Activated T-cell treated with anti-CD3 and anti-CD28 coated beads, Interleukin-2, amount 50 U/mL, for 72 hours (primary cell): ENCODE measurements at regions not wholly inside any gene's neighbourhood (a gene's known extent, or its start where the extent isn't known, plus 50 kb on each side); places are given as distances from the start of the nearest gene placed in this dataset.
"Not testable (repeated sequence)": the region's sequence is repeated elsewhere in the genome, so short reads cannot be mapped to it uniquely, and the experiment has no call there.

Experiments used
- ATAC-seq, 2 donors: fragments of 150-1000 bp; cut with Tn5 transposase; replicated peaks in 1 of 2; 2 replicates each; pipeline ENCODE4 v1.10.0; 2021; ENCODE audit warnings: moderate library complexity in 2 of 2, mild to moderate bottlenecking in 1 of 2
- DNase-seq, 2 donors: peaks; one replicate each; pipeline ENCODE4 v3.0.0; 2021 to 2022; ENCODE audit warnings: mixed read lengths in 1 of 2
- H3K27ac Mint-ChIP-seq: one replicate; pipeline ENCODE4 v1.8.0; 2022; ENCODE audit warnings: mild to moderate bottlenecking, moderate library complexity, mixed read lengths
- H3K27me3 Mint-ChIP-seq: one replicate; pipeline ENCODE4 v1.8.0; 2022; ENCODE audit warnings: low read depth, mixed read lengths
- H3K36me3 Mint-ChIP-seq, 2 donors: one replicate each; pipeline ENCODE4 v1.8.0; 2022; ENCODE audit warnings: mixed read lengths in 2 of 2, mild to moderate bottlenecking in 1 of 2; ENCODE audit not compliant: insufficient read depth in 2 of 2
- H3K4me1 Mint-ChIP-seq: one replicate; pipeline ENCODE4 v1.8.0; 2022; ENCODE audit warnings: low read depth, mixed read lengths
- H3K4me3 Mint-ChIP-seq, 2 donors: one replicate each; pipeline ENCODE4 v1.8.0; 2022; ENCODE audit warnings: mild to moderate bottlenecking in 2 of 2, mixed read lengths in 2 of 2, moderate library complexity in 2 of 2
- H3K9me3 Mint-ChIP-seq, 2 donors: one replicate each; pipeline ENCODE4 v1.8.0; 2022; ENCODE audit warnings: mixed read lengths in 2 of 2

DNA sequence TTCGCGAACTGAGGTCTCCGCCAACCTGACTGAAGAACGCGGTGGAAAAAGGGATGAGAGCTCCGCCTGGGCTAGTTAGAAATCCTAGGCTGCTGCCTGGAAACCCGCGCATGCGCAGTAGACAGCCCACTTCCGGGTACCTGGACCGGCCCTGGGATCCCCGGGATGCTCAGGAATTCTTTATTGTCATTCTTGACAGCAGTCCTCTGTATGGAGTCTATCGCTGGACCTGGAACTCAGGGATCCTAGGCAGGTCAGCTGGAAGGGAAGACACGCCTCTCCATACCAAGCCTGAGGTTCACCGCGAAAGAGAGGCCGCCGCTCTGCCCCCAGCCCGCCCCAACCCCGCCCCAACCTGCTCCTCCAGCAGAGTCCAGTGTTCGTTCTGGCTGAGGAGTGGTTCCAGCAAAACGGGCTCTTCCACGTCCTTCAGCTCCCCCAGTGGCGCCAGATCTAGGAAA, 1379.2 kb upstream of the DEFB115 start:
- no peaks in the 10 kb centered on the region for H3K27me3 Mint-ChIP-seq
- no peak overlapping the region for H3K27ac Mint-ChIP-seq

GRCh38 chr20:29878777-29879442, 1378.6 kb upstream of the DEFB115 start:
- H3K27me3 Mint-ChIP-seq, result no peaks in the 10 kb centered on the region
- H3K9me3 Mint-ChIP-seq, result peaks cover 16 to 21% of the 10 kb centered on the region in 2 donors
- H3K36me3 Mint-ChIP-seq, result peaks cover 16 to 26% of the 10 kb centered on the region in 2 donors
- H3K4me1 Mint-ChIP-seq, result no peaks in the 10 kb centered on the region
- ATAC-seq, result peak; percentile 26 to 37
- no peak overlapping the region for H3K27ac Mint-ChIP-seq
- no peak overlapping the region for H3K4me3 Mint-ChIP-seq
- peak in 1 of 2 donors; percentile 5 for DNase-seq

More for the DNA sequence above, 1379.2 kb upstream of the DEFB115 start:
- peak in 1 of 2 donors; percentile 35 for ATAC-seq
- H3K4me3 Mint-ChIP-seq, result peak overlapping the region in 1 of 2 donors; percentile 9
- no peak for DNase-seq
- peaks cover 16 to 28% of the 10 kb centered on the region in 2 donors for H3K36me3 Mint-ChIP-seq
- H3K4me1 Mint-ChIP-seq, result no peaks in the 10 kb centered on the region
- H3K9me3 Mint-ChIP-seq, result peaks cover 14 to 19% of the 10 kb centered on the region in 2 donors

DNA sequence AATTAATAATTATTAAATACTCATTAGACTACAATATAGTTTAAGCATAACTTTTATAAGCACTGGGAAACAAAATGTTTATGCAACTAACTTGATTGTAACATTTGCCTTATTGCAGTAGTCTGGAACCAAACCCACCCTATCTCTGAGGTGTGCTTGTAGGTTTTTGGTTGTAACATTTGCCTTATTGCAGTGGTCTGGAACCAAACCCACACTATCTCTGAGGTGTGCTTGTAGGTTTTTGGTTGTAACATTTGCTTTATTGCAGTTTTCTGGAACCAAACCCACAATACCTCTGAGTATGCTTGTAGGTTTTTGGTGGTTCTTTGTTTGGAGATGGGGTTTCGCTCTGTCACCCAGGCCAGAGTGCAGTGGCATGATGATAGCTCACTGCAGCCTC, 1376.4 kb upstream of the DEFB115 start:
- H3K4me3 Mint-ChIP-seq, DNase-seq, H3K4me1 Mint-ChIP-seq, H3K27ac Mint-ChIP-seq, ATAC-seq, H3K27me3 Mint-ChIP-seq: not testable (repeated sequence)
- Mint-ChIP-seq H3K9me3 (peaks cover 22 to 23% of the 10 kb centered on the region in 2 donors), H3K36me3 (peaks cover 16 to 26% of the 10 kb centered on the region in 2 donors)

DNA sequence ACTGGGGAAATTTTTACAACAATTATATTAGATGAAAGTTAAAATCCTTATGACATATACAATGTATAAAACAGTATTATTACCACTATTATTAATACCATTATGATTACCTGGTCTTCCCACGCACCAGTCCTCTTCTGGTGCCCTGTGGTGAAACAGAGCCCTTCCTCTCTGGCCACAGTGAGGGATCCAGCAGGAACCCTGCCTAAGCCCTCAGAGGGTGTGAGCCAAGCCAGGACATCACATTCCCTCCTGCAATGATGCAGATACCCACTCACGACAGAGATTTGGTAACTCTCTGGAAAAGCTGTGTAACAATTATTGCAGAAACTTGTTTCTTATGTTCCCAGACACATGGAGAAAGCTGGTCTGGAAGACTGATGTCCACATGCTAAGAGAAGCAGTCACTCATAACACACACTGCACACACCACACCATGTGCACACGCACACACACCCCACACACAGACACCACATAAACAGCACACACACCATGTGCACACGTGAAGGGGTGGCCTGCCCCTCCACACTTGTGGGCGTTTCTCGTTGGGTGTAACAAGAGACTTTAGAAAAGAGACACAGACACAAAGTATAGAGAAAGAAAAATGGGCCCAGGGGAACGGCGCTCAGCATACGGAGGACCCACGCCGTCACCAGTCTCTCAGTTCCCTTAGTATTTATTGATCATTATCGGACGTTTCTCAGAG, 1373.8 kb upstream of the DEFB115 start:
- not testable (repeated sequence) for H3K4me3 Mint-ChIP-seq, H3K27ac Mint-ChIP-seq, ATAC-seq, H3K27me3 Mint-ChIP-seq, DNase-seq, H3K4me1 Mint-ChIP-seq
- H3K36me3 Mint-ChIP-seq, result peaks cover 9 to 22% of the 10 kb centered on the region in 2 donors
- peaks cover 28 to 32% of the 10 kb centered on the region in 2 donors for H3K9me3 Mint-ChIP-seq

DNA sequence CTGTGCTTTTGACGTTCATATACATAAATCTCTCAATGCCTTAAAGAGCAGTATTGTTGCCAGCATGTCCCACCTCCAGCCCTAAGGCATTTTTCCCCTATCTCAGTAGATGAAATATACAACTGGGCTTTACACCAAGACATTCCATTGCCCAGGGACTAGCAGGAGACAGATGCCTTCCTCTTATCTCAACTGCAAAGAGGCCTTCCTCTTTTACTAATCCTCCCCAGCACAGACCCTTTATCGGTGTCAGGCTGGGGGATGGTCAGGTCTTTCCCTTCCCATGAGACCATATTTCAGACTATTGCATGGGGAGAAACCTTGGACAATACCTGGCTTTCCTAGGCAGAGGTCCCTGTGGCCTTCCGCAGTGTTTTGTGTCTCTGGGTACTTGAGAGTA, 1373.1 kb upstream of the DEFB115 start:
- H3K27me3 Mint-ChIP-seq, H3K4me1 Mint-ChIP-seq, H3K4me3 Mint-ChIP-seq, H3K27ac Mint-ChIP-seq, DNase-seq, ATAC-seq: not testable (repeated sequence)
- Mint-ChIP-seq H3K9me3 (peaks cover 32% of the 10 kb centered on the region in 2 donors), H3K36me3 (peaks cover 7 to 18% of the 10 kb centered on the region in 2 donors)

DNA sequence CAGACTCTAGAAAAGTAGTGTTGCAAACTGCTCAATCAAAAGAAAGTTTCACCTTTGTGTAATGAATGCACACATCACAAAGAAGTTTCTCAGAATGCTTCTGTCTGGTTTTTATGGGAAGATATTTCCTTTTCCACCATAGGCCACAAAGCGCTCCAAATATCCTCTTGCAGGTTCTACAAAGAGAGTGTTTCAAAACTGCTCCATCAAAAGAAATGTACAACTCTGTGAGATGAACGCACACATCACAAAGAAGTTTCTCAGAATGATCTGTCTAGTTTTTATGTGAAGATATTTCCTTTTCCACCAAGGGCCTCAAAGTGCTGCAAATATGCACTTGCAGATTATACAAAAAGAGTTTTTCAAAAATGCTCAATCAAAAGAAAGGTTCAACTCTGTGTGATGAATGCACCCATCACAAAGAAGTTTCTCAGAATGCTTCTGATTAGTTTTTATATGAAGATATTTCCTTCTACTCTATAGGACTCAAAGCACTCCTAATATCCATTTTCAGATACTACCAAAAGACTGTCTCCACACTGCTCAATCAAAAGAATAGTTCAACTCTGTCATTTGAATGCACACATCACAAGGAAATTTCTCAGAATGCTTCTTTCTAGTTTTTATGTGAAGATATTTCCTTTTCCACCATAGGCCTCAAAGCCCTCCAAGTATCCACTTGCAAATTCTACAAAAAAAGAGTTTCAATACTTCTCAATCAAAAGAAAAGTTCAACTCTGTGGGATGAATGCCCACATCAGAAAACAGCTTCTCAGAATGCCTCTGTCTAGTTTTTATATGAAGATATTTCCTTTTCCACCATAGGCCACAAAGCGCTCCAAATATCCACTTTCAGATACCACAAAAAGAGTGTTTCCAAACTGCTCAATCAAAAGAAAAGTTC, 1371.9 kb upstream of the DEFB115 start:
- not testable (repeated sequence) for ATAC-seq, H3K27me3 Mint-ChIP-seq, H3K4me1 Mint-ChIP-seq, DNase-seq, H3K4me3 Mint-ChIP-seq, H3K27ac Mint-ChIP-seq
- Mint-ChIP-seq H3K36me3 (peaks cover 9 to 23% of the 10 kb centered on the region in 2 donors), H3K9me3 (peaks cover 32 to 33% of the 10 kb centered on the region in 2 donors)

- peaks cover 3 to 35% of the 10 kb centered on the region in 2 donors for H3K36me3 Mint-ChIP-seq
- H3K27ac Mint-ChIP-seq, H3K4me1 Mint-ChIP-seq, H3K27me3 Mint-ChIP-seq, DNase-seq, ATAC-seq, H3K4me3 Mint-ChIP-seq: not testable (repeated sequence)
- H3K9me3 Mint-ChIP-seq, result peaks cover 21 to 27% of the 10 kb centered on the region in 2 donors
Observed at GRCh38 chr20:29891555-29891954, 1365.9 kb upstream of the DEFB115 start.
